ENCODE measurements at regions not wholly inside any gene's neighbourhood (a gene's known extent, or its start where the extent isn't known, plus 50 kb on each side); places are given as distances from the start of the nearest gene placed in this dataset.

GRCh38 chr3:168570404-168571155, 474.9 kb upstream of the GOLIM4 start:
- no peak for TF ChIP-seq CTCF (conservative IDR thresholded peaks at IDR 0.05)
- TF ChIP-seq EZH2 (IDR thresholded peaks at IDR 0.05; ENCODE audit: low read depth) = no peak

Measured in PC-9 (cell line).